ENCODE measurements at regions not wholly inside any gene's neighbourhood (a gene's known extent, or its start where the extent isn't known, plus 50 kb on each side); places are given as distances from the start of the nearest gene placed in this dataset.

DNA sequence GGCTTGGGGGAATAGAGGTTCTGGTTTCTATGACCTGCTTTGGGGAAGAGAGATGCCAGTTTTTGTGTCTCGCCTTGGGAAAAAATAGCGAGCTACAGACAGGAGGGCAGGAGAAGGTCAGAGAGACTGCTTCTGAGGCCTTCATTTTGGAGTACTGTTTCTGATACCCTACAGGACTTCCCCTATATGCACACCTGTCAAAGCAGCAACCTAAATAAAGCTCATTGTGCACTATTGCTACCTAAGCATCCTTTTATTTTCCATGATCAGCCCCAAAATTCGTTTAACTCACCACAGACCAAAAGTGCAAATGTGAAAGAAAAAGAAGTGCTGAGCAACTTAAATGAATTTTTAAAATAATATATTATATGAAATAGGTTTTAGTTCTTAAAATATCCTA, 145.6 kb upstream of the CHRM3 start:
- H3K9ac ChIP-seq (ENCODE audit: low read length): no peak overlapping the region
- no peak overlapping the region for H3K27ac ChIP-seq (ENCODE audit: low read length)
- H3K4me2 ChIP-seq (ENCODE audit: low read length): no peak overlapping the region
- no peak overlapping the region for H3K4me3 ChIP-seq (ENCODE audit: low read length)
- H4K20me1 ChIP-seq (ENCODE audit: insufficient read depth): no peaks in the 10 kb centered on the region
- H2AFZ ChIP-seq (ENCODE audit: low read depth, low read length): no peak overlapping the region
- no peaks in the 10 kb centered on the region for H3K27me3 ChIP-seq (ENCODE audit: insufficient read depth, low read depth, low read length)
- H3K9me2 ChIP-seq (ENCODE audit: insufficient read depth, low read length): no peaks in the 10 kb centered on the region
- H3K36me3 ChIP-seq (ENCODE audit: insufficient read depth, low read length): no peaks in the 10 kb centered on the region
- no peaks in the 10 kb centered on the region for H3K9me3 ChIP-seq (ENCODE audit: low read length)
- H3F3A ChIP-seq (ENCODE audit: insufficient read depth, low read length, poor library complexity, severe bottlenecking): no peaks in the 10 kb centered on the region
- TF ChIP-seq EP300 (conservative IDR thresholded peaks at IDR 0.05; ENCODE audit: poor library complexity, severe bottlenecking) (no peak), RAD21 (conservative IDR thresholded peaks at IDR 0.05) (no peak), POLR2AphosphoS5 (IDR thresholded peaks at IDR 0.05) (no peak), MXI1 (conservative IDR thresholded peaks at IDR 0.05; ENCODE audit: poor library complexity, severe bottlenecking) (no peak), SMC3 (conservative IDR thresholded peaks at IDR 0.05; ENCODE audit: poor library complexity) (no peak), TAF1 (IDR thresholded peaks at IDR 0.05; ENCODE audit: low read depth) (no peak), EZH2 (IDR thresholded peaks at IDR 0.05; ENCODE audit: borderline replicate concordance, insufficient read depth, low read length, poor library complexity, severe bottlenecking) (no peak)
- TF ChIP-seq, protein P1, sequence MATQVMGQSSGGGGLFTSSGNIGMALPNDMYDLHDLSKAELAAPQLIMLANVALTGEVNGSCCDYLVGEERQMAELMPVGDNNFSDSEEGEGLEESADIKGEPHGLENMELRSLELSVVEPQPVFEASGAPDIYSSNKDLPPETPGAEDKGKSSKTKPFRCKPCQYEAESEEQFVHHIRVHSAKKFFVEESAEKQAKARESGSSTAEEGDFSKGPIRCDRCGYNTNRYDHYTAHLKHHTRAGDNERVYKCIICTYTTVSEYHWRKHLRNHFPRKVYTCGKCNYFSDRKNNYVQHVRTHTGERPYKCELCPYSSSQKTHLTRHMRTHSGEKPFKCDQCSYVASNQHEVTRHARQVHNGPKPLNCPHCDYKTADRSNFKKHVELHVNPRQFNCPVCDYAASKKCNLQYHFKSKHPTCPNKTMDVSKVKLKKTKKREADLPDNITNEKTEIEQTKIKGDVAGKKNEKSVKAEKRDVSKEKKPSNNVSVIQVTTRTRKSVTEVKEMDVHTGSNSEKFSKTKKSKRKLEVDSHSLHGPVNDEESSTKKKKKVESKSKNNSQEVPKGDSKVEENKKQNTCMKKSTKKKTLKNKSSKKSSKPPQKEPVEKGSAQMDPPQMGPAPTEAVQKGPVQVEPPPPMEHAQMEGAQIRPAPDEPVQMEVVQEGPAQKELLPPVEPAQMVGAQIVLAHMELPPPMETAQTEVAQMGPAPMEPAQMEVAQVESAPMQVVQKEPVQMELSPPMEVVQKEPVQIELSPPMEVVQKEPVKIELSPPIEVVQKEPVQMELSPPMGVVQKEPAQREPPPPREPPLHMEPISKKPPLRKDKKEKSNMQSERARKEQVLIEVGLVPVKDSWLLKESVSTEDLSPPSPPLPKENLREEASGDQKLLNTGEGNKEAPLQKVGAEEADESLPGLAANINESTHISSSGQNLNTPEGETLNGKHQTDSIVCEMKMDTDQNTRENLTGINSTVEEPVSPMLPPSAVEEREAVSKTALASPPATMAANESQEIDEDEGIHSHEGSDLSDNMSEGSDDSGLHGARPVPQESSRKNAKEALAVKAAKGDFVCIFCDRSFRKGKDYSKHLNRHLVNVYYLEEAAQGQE (IDR thresholded peaks at IDR 0.05; ENCODE audit: borderline replicate concordance): no peak
- TF ChIP-seq, protein P2, sequence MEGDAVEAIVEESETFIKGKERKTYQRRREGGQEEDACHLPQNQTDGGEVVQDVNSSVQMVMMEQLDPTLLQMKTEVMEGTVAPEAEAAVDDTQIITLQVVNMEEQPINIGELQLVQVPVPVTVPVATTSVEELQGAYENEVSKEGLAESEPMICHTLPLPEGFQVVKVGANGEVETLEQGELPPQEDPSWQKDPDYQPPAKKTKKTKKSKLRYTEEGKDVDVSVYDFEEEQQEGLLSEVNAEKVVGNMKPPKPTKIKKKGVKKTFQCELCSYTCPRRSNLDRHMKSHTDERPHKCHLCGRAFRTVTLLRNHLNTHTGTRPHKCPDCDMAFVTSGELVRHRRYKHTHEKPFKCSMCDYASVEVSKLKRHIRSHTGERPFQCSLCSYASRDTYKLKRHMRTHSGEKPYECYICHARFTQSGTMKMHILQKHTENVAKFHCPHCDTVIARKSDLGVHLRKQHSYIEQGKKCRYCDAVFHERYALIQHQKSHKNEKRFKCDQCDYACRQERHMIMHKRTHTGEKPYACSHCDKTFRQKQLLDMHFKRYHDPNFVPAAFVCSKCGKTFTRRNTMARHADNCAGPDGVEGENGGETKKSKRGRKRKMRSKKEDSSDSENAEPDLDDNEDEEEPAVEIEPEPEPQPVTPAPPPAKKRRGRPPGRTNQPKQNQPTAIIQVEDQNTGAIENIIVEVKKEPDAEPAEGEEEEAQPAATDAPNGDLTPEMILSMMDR (IDR thresholded peaks at IDR 0.05; ENCODE audit: poor library complexity, severe bottlenecking): no peak
- no peaks in the 10 kb centered on the region for H3K79me2 ChIP-seq (replicated peaks; ENCODE audit: insufficient read depth, low read length)

DNA sequence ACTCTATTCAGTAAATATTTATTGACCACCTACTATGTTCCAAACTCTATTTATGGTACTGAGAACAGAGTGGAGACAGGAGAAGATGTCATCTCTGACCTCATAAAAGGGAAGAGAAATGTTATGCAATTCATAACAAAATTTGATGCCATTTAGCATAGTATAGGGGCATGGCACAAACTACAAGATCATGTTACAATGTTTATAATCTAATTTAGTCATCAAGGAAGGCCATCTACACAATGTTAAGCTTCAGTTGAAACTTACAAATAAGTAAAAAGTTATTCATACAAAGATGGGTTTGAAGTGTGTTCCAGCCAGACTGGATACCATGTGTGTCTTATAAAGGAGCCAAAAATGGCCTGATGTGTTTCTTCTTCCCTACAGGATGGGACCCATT, 146.8 kb upstream of the CHRM3 start:
- Histone ChIP-seq H2AFZ (ENCODE audit: low read depth, low read length) (no peak overlapping the region), H3K36me3 (ENCODE audit: insufficient read depth, low read length) (no peaks in the 10 kb centered on the region), H3F3A (ENCODE audit: insufficient read depth, low read length, poor library complexity, severe bottlenecking) (no peaks in the 10 kb centered on the region), H3K27me3 (ENCODE audit: insufficient read depth, low read depth, low read length) (no peaks in the 10 kb centered on the region), H3K79me2 (replicated peaks; ENCODE audit: insufficient read depth, low read length) (no peaks in the 10 kb centered on the region), H3K9ac (ENCODE audit: low read length) (no peak overlapping the region), H4K20me1 (ENCODE audit: insufficient read depth) (no peaks in the 10 kb centered on the region), H3K9me3 (ENCODE audit: low read length) (no peaks in the 10 kb centered on the region), H3K4me2 (ENCODE audit: low read length) (no peak overlapping the region), H3K9me2 (ENCODE audit: insufficient read depth, low read length) (no peaks in the 10 kb centered on the region), H3K4me3 (ENCODE audit: low read length) (no peak overlapping the region), H3K27ac (ENCODE audit: low read length) (no peak overlapping the region)
- no peak for TF ChIP-seq POLR2AphosphoS5 (IDR thresholded peaks at IDR 0.05)
- no peak for TF ChIP-seq EP300 (conservative IDR thresholded peaks at IDR 0.05; ENCODE audit: poor library complexity, severe bottlenecking)
- TF ChIP-seq RAD21 (conservative IDR thresholded peaks at IDR 0.05): no peak
- no peak for TF ChIP-seq SMC3 (conservative IDR thresholded peaks at IDR 0.05; ENCODE audit: poor library complexity)
- no peak for TF ChIP-seq MXI1 (conservative IDR thresholded peaks at IDR 0.05; ENCODE audit: poor library complexity, severe bottlenecking)
- no peak for TF ChIP-seq EZH2 (IDR thresholded peaks at IDR 0.05; ENCODE audit: borderline replicate concordance, insufficient read depth, low read length, poor library complexity, severe bottlenecking)
- TF ChIP-seq, protein P2 (IDR thresholded peaks at IDR 0.05; ENCODE audit: poor library complexity, severe bottlenecking): no peak
- TF ChIP-seq, protein P1 (IDR thresholded peaks at IDR 0.05; ENCODE audit: borderline replicate concordance): no peak
- TF ChIP-seq TAF1 (IDR thresholded peaks at IDR 0.05; ENCODE audit: low read depth): no peak

Measured in neural cell (in vitro differentiated cells).